ENCODE measurements at regions not wholly inside any gene's neighbourhood (a gene's known extent, or its start where the extent isn't known, plus 50 kb on each side); places are given as distances from the start of the nearest gene placed in this dataset.

DNA sequence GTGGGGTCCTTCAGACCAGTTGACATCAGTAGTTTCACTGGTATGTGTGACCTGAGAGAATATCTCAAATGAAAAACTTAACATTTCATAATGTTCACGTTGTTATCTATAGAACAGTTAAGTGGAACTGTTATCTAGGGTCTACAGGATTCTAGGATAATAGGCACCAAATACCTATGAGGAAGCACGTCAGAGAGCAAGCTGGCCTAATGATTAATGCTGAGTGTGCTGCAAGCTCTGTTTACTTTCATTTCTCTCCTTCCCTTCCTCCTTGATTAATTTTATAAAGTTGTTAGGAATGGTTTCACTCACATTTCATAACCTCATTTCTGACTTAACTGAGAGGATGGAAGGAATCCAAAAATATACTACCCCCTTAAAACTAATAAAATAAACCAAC, 362.5 kb upstream of the ZNF717 start:
- H4K20me1 ChIP-seq (ENCODE audit: insufficient read depth): no peaks in the 10 kb centered on the region
- no peak for TF ChIP-seq EZH2 (IDR thresholded peaks at IDR 0.05; ENCODE audit: low read depth)
- TF ChIP-seq, protein P1, sequence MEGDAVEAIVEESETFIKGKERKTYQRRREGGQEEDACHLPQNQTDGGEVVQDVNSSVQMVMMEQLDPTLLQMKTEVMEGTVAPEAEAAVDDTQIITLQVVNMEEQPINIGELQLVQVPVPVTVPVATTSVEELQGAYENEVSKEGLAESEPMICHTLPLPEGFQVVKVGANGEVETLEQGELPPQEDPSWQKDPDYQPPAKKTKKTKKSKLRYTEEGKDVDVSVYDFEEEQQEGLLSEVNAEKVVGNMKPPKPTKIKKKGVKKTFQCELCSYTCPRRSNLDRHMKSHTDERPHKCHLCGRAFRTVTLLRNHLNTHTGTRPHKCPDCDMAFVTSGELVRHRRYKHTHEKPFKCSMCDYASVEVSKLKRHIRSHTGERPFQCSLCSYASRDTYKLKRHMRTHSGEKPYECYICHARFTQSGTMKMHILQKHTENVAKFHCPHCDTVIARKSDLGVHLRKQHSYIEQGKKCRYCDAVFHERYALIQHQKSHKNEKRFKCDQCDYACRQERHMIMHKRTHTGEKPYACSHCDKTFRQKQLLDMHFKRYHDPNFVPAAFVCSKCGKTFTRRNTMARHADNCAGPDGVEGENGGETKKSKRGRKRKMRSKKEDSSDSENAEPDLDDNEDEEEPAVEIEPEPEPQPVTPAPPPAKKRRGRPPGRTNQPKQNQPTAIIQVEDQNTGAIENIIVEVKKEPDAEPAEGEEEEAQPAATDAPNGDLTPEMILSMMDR (conservative IDR thresholded peaks at IDR 0.05): no peak
- H3K4me1 ChIP-seq (replicated peaks; ENCODE audit: insufficient read depth): no peaks in the 10 kb centered on the region
- H3K9me2 ChIP-seq (ENCODE audit: insufficient read depth): no peaks in the 10 kb centered on the region
- no peak overlapping the region for H3K27ac ChIP-seq
- H2AFZ ChIP-seq: no peak overlapping the region
- no peak overlapping the region for H3K4me2 ChIP-seq
- no peaks in the 10 kb centered on the region for H3F3A ChIP-seq (ENCODE audit: insufficient read depth, low read depth)
- no peaks in the 10 kb centered on the region for H3K79me2 ChIP-seq (ENCODE audit: low read depth)
- POLR2A ChIA-PET (ENCODE audit: unreplicated experiment): no interaction called here
- no peaks in the 10 kb centered on the region for H3K9me3 ChIP-seq (ENCODE audit: insufficient read depth, low read depth)
- no peak for DNase-seq
- BruUV-seq (replicated peaks): no TSS peak
- no peak overlapping the region for H3K4me3 ChIP-seq
- H3K27me3 ChIP-seq (ENCODE audit: insufficient read depth, low read depth): no peaks in the 10 kb centered on the region
- CTCF ChIA-PET: no interaction called here
- no peaks in the 10 kb centered on the region for H3K36me3 ChIP-seq (ENCODE audit: low read depth)
- intact Hi-C loops (cut with micrococcal nuclease; ENCODE audit: unreplicated experiment): no loop called here

GRCh38 chr3:76152028-76152427, 366.7 kb upstream of the ZNF717 start:
- no peak overlapping the region for H3K4me3 ChIP-seq
- no peaks in the 10 kb centered on the region for H3K27me3 ChIP-seq (ENCODE audit: insufficient read depth, low read depth)
- no peak overlapping the region for H3K4me2 ChIP-seq
- no peaks in the 10 kb centered on the region for H3K36me3 ChIP-seq (ENCODE audit: low read depth)
- no peaks in the 10 kb centered on the region for H3F3A ChIP-seq (ENCODE audit: insufficient read depth, low read depth)
- ChIA-PET POLR2A (ENCODE audit: unreplicated experiment) (no interaction called here), CTCF (no interaction called here)
- no peaks in the 10 kb centered on the region for H3K79me2 ChIP-seq (ENCODE audit: low read depth)
- BruUV-seq (replicated peaks): no TSS peak
- H3K9me2 ChIP-seq (ENCODE audit: insufficient read depth): no peaks in the 10 kb centered on the region
- H3K4me1 ChIP-seq (replicated peaks; ENCODE audit: insufficient read depth): no peaks in the 10 kb centered on the region
- DNase-seq: no peak
- intact Hi-C loops (cut with micrococcal nuclease; ENCODE audit: unreplicated experiment): no loop called here
- H4K20me1 ChIP-seq (ENCODE audit: insufficient read depth): no peaks in the 10 kb centered on the region
- no peak for TF ChIP-seq EZH2 (IDR thresholded peaks at IDR 0.05; ENCODE audit: low read depth)
- TF ChIP-seq, protein P1 (conservative IDR thresholded peaks at IDR 0.05): no peak
- H2AFZ ChIP-seq: no peak overlapping the region
- no peaks in the 10 kb centered on the region for H3K9me3 ChIP-seq (ENCODE audit: insufficient read depth, low read depth)
- no peak overlapping the region for H3K27ac ChIP-seq

GRCh38 chr3:76161856-76162255, 376.5 kb upstream of the ZNF717 start:
- Histone ChIP-seq H3K9me3 (ENCODE audit: insufficient read depth, low read depth) (no peaks in the 10 kb centered on the region), H3K79me2 (ENCODE audit: low read depth) (no peaks in the 10 kb centered on the region), H4K20me1 (ENCODE audit: insufficient read depth) (no peaks in the 10 kb centered on the region), H2AFZ (no peak overlapping the region), H3K27ac (no peak overlapping the region), H3K4me2 (no peak overlapping the region), H3K36me3 (ENCODE audit: low read depth) (no peaks in the 10 kb centered on the region), H3K4me1 (replicated peaks; ENCODE audit: insufficient read depth) (no peaks in the 10 kb centered on the region), H3K27me3 (ENCODE audit: insufficient read depth, low read depth) (no peaks in the 10 kb centered on the region), H3F3A (ENCODE audit: insufficient read depth, low read depth) (no peaks in the 10 kb centered on the region), H3K4me3 (no peak overlapping the region), H3K9me2 (ENCODE audit: insufficient read depth) (no peaks in the 10 kb centered on the region)
- TF ChIP-seq, protein P1 (conservative IDR thresholded peaks at IDR 0.05): no peak
- no peak for TF ChIP-seq EZH2 (IDR thresholded peaks at IDR 0.05; ENCODE audit: low read depth)
- CTCF ChIA-PET: no interaction called here
- POLR2A ChIA-PET (ENCODE audit: unreplicated experiment): no interaction called here
- BruUV-seq (replicated peaks): no TSS peak
- DNase-seq: no peak
- intact Hi-C loops (cut with micrococcal nuclease; ENCODE audit: unreplicated experiment): no loop called here

Measured in PC-9 (cell line).